HepG2 (cell line): ENCODE measurements at regions not wholly inside any gene's neighbourhood (a gene's known extent, or its start where the extent isn't known, plus 50 kb on each side); places are given as distances from the start of the nearest gene placed in this dataset.

Source experiments
- ATAC-seq: fragments of 200-7000 bp; cut with Tn5 transposase; 3 replicates; pipeline ENCODE4 v1.9.1; 2020; ENCODE audit warnings: mild to moderate bottlenecking, moderate library complexity
- BruUV-seq: library from RNA; stranded (reverse); fragments of 400-500 nt; replicated peaks from 2 replicates; lab custom pipeline; 2021; lab: Mats Ljungman, UMichigan
- CTCF ChIA-PET: fragments of 300-600 bp; formaldehyde crosslinking; extraction: SDS; loops from one replicate; lab custom pipeline; 2021; ENCODE audit warnings: low total read pairs, inconsistent platforms, low intra/inter-chr PET ratio; lab: Yijun Ruan, JAX
- POLR2A ChIA-PET: fragments of 350-600 bp; sonication (Branson Sonifier 250); formaldehyde crosslinking; loops from one replicate; lab custom pipeline; 2020; ENCODE audit warnings: antibody characterized with exemption, inconsistent platforms; lab: Yijun Ruan, JAX
- DNase-seq: peaks from one replicate; pipeline ENCODE4 v3.0.0-alpha.2; 2015; ENCODE audit warnings: low spot score
- FAIRE-seq: peaks from 3 replicates; lab custom pipeline; 2011; peaks lifted over from hg19 to GRCh38; lab: Jason Lieb, UNC
- H2AFZ ChIP-seq: one replicate; pipeline ENCODE4 v1.6.1; 2011; ENCODE audit warnings: low read length, inconsistent platforms
- H3K27ac ChIP-seq: fragments of 300-600 bp; 3 replicates; pipeline ENCODE4 v1.8.0; 2011; ENCODE audit warnings: mixed run types, mild to moderate bottlenecking, mixed read lengths, low read length, inconsistent platforms; ENCODE audit not compliant: insufficient read depth; ENCODE audit errors: extremely low read length
- H3K27me3 ChIP-seq, 2 experiments: fragments of 200-600 bp in 1 of 2; 2 replicates in 1 of 2; 3 replicates in 1 of 2; pipeline versions ENCODE4 v1.6.0 to v1.8.0; 2011; ENCODE audit warnings: low read length in 2 of 2, mild to moderate bottlenecking in 2 of 2, moderate library complexity in 2 of 2, inconsistent platforms in 1 of 2; ENCODE audit not compliant: insufficient read depth in 2 of 2, control insufficient read depth in 1 of 2
- H3K36me3 ChIP-seq, 2 experiments: fragments of 200-600 bp in 1 of 2; replicated peaks in 1 of 2; 2 replicates in 1 of 2; 3 replicates in 1 of 2; pipeline versions ENCODE4 v1.5.1 to v1.8.0; 2011; ENCODE audit warnings: low read length in 2 of 2, inconsistent platforms in 1 of 2; ENCODE audit not compliant: insufficient read depth in 2 of 2, control insufficient read depth in 1 of 2
- H3K4me1 ChIP-seq: 2 replicates; pipeline ENCODE4 v1.5.1; 2012; ENCODE audit warnings: low read length, inconsistent platforms; ENCODE audit not compliant: insufficient read depth
- H3K4me2 ChIP-seq: 2 replicates; pipeline ENCODE4 v1.6.0; 2011; ENCODE audit warnings: low read depth, low read length, inconsistent platforms
- H3K4me3 ChIP-seq, 3 experiments: fragments of 200-600 bp in 1 of 3; sonication (generic), shearing (Covaris generic) in 1 of 3; replicated peaks in 1 of 3; 2 replicates each; pipeline ENCODE4 v1.5.1; 2011 to 2016; ENCODE audit warnings: low read length in 3 of 3, inconsistent platforms in 2 of 3, low read depth in 2 of 3, mild to moderate bottlenecking in 2 of 3, control low read depth in 1 of 3, mixed read lengths in 1 of 3; ENCODE audit not compliant: insufficient read depth in 1 of 3
- H3K79me2 ChIP-seq: one replicate; pipeline ENCODE4 v1.6.1; 2011; ENCODE audit warnings: low read length, inconsistent platforms; ENCODE audit not compliant: insufficient read depth
- H3K9ac ChIP-seq: 2 replicates; pipeline ENCODE4 v1.6.0; 2011; ENCODE audit warnings: mild to moderate bottlenecking, low read depth, low read length, inconsistent platforms; ENCODE audit not compliant: insufficient read depth
- H3K9me3 ChIP-seq: 2 replicates; pipeline ENCODE4 v1.5.1; 2012; ENCODE audit warnings: mild to moderate bottlenecking, low read length
- H4K20me1 ChIP-seq: 2 replicates; pipeline ENCODE4 v1.6.0; 2011; ENCODE audit warnings: inconsistent platforms, mild to moderate bottlenecking, low read length, moderate library complexity; ENCODE audit not compliant: insufficient read depth
- HOXA7 ChIP-seq: sonication (generic); formaldehyde crosslinking; IDR thresholded peaks from 2 replicates; pipeline ENCODE4 v1.8.1; 2022; ENCODE audit warnings: mild to moderate bottlenecking, missing genetic modification reagents, moderate library complexity
- IKZF4 ChIP-seq: sonication (generic); formaldehyde crosslinking; IDR thresholded peaks from 2 replicates; pipeline ENCODE4 v1.5.1; 2020; ENCODE audit warnings: borderline replicate concordance, mild to moderate bottlenecking, low read depth, missing genetic modification reagents; ENCODE audit errors: not compliant biosample characterization
- KDM4B ChIP-seq: sonication (generic); formaldehyde crosslinking; IDR thresholded peaks from 2 replicates; pipeline ENCODE4 v1.4.0; 2020; ENCODE audit warnings: missing genetic modification reagents
- RARA ChIP-seq: IDR thresholded peaks from 2 replicates; pipeline ENCODE4 v1.6.1; 2016; ENCODE audit warnings: missing genetic modification reagents, missing compliant biosample characterization
- SATB2 ChIP-seq: sonication (generic); formaldehyde crosslinking; IDR thresholded peaks from 2 replicates; pipeline ENCODE4 v1.5.0; 2020; ENCODE audit warnings: missing genetic modification reagents
- SIN3A ChIP-seq: IDR thresholded peaks from 2 replicates; pipeline ENCODE4 v1.6.1; 2011; ENCODE audit warnings: low read depth, mild to moderate bottlenecking, control low read depth, low read length, borderline replicate concordance
- YEATS4 ChIP-seq: sonication (generic); formaldehyde crosslinking; IDR thresholded peaks from 2 replicates; pipeline ENCODE4 v1.4.0; 2020; ENCODE audit warnings: missing genetic modification reagents, borderline replicate concordance
- WGBS: methylation state at CpG from one replicate; pipeline ENCODE4 v1.1.6; 2017; ENCODE audit warnings: low lambda C conversion rate; 5-methylcytosine and 5-hydroxymethylcytosine counted together
- in situ Hi-C: cut with HindIII; loops from 2 replicates; pipeline ENCODE4 v1.10.0; 2017; ENCODE audit warnings: low pct_unique_long_range_greater_than_20kb; ENCODE audit not compliant: extremely low pct_ligation_motif_present
- intact Hi-C: fragments of 100-400 bp; cut with micrococcal nuclease; formaldehyde crosslinking; loops from one replicate; pipeline ENCODE4 v1.10.0; 2022; ENCODE audit not compliant: unreplicated experiment
- TF ChIP-seq, protein P1 (sequence below): IDR thresholded peaks from 2 replicates; pipeline ENCODE4 v1.6.1; 2012; ENCODE audit warnings: low read length, improper control_type of control experiment
- TF ChIP-seq, protein P2 (sequence below): sonication (generic); formaldehyde crosslinking; IDR thresholded peaks from 2 replicates; pipeline ENCODE4 v1.4.0; 2020; ENCODE audit warnings: missing genetic modification reagents
- TF ChIP-seq, protein P3 (sequence below): fragments of 450-650 bp; IDR thresholded peaks from 2 replicates; pipeline ENCODE4 v1.6.1; 2016
- TF ChIP-seq, protein P4 (sequence below): sonication (generic); formaldehyde crosslinking; IDR thresholded peaks from 2 replicates; pipeline ENCODE4 v1.5.0; 2020; ENCODE audit warnings: mild to moderate bottlenecking, missing genetic modification reagents, borderline replicate concordance

DNA sequence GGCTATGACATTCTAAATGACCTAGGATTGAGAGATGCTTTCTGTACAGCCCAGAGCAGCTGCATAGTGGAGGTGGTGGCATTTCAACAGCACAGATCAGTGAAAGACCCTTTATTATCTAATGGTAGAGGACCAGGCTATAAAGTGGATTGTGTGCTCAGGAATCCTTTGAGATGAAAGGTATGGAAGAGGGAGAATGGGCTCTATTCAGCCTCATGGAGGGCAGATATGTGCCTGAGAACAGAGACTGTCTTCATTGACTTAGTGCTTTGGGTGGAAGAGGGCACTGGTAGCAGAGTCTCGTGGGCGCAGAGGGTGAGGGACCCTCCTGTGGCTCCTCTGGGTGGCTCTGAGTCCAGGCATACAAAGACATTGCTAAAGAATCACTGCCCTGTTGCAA, 130.0 kb upstream of the SLC24A5 start (continued):
- TF ChIP-seq, protein P1, sequence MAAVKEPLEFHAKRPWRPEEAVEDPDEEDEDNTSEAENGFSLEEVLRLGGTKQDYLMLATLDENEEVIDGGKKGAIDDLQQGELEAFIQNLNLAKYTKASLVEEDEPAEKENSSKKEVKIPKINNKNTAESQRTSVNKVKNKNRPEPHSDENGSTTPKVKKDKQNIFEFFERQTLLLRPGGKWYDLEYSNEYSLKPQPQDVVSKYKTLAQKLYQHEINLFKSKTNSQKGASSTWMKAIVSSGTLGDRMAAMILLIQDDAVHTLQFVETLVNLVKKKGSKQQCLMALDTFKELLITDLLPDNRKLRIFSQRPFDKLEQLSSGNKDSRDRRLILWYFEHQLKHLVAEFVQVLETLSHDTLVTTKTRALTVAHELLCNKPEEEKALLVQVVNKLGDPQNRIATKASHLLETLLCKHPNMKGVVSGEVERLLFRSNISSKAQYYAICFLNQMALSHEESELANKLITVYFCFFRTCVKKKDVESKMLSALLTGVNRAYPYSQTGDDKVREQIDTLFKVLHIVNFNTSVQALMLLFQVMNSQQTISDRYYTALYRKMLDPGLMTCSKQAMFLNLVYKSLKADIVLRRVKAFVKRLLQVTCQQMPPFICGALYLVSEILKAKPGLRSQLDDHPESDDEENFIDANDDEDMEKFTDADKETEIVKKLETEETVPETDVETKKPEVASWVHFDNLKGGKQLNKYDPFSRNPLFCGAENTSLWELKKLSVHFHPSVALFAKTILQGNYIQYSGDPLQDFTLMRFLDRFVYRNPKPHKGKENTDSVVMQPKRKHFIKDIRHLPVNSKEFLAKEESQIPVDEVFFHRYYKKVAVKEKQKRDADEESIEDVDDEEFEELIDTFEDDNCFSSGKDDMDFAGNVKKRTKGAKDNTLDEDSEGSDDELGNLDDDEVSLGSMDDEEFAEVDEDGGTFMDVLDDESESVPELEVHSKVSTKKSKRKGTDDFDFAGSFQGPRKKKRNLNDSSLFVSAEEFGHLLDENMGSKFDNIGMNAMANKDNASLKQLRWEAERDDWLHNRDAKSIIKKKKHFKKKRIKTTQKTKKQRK, result no peak
- TF ChIP-seq SIN3A (no peak), YEATS4 (CRISPR knock-in tag) (no peak), SATB2 (no peak)
- TF ChIP-seq, protein P2, sequence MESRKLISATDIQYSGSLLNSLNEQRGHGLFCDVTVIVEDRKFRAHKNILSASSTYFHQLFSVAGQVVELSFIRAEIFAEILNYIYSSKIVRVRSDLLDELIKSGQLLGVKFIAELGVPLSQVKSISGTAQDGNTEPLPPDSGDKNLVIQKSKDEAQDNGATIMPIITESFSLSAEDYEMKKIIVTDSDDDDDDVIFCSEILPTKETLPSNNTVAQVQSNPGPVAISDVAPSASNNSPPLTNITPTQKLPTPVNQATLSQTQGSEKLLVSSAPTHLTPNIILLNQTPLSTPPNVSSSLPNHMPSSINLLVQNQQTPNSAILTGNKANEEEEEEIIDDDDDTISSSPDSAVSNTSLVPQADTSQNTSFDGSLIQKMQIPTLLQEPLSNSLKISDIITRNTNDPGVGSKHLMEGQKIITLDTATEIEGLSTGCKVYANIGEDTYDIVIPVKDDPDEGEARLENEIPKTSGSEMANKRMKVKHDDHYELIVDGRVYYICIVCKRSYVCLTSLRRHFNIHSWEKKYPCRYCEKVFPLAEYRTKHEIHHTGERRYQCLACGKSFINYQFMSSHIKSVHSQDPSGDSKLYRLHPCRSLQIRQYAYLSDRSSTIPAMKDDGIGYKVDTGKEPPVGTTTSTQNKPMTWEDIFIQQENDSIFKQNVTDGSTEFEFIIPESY, result no peak

DNA sequence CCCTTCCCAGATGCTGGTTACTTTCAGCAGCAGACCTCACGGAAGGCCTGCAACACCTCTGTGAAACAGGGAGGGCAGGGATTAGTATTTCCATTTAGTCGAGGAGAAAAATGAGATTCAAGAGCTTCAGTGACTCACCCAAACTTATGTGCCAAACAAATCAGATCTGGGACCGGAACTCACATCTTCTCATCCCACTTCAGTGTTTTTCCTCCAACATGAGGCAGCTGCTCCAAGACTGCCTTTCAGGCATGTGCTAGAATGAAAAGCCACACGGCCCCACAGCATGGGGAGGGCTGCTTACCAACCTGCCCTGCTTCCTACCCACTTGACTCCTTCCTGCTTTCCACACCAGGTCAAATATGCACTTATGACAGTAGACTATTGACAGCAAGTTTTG, 129.4 kb upstream of the SLC24A5 start:
- Histone ChIP-seq H2AFZ (no peak overlapping the region), H3K27ac (no peak overlapping the region), H3K4me1 (no peaks in the 10 kb centered on the region), H3K79me2 (no peaks in the 10 kb centered on the region), H3K36me3 (no peaks in the 10 kb centered on the region), H3K4me2 (no peak overlapping the region), H3K27me3 (no peaks in the 10 kb centered on the region), H4K20me1 (no peaks in the 10 kb centered on the region), H3K9ac (no peak overlapping the region), H3K9me3 (no peaks in the 10 kb centered on the region), H3K4me3 (no peak overlapping the region)
- ChIA-PET POLR2A (no interaction called here), CTCF (no interaction called here)
- ATAC-seq (no peak), DNase-seq (no peak), FAIRE-seq (no peak)
- in situ Hi-C loops, result no loop called here
- WGBS, result 10% methylated on average over 2 of the region's 4 CpGs
- no TSS peak for BruUV-seq
- no peak for TF ChIP-seq HOXA7 (CRISPR knock-in tag)
- TF ChIP-seq IKZF4 (CRISPR knock-in tag), result no peak
- no peak for TF ChIP-seq RARA (CRISPR knock-in tag)
- TF ChIP-seq, protein P3, sequence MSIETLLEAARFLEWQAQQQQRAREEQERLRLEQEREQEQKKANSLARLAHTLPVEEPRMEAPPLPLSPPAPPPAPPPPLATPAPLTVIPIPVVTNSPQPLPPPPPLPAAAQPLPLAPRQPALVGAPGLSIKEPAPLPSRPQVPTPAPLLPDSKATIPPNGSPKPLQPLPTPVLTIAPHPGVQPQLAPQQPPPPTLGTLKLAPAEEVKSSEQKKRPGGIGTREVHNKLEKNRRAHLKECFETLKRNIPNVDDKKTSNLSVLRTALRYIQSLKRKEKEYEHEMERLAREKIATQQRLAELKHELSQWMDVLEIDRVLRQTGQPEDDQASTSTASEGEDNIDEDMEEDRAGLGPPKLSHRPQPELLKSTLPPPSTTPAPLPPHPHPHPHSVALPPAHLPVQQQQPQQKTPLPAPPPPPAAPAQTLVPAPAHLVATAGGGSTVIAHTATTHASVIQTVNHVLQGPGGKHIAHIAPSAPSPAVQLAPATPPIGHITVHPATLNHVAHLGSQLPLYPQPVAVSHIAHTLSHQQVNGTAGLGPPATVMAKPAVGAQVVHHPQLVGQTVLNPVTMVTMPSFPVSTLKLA, result peak; percentile 58; the same call in 1 of the 2 replicates
- no peak for TF ChIP-seq KDM4B
- TF ChIP-seq, protein P4, sequence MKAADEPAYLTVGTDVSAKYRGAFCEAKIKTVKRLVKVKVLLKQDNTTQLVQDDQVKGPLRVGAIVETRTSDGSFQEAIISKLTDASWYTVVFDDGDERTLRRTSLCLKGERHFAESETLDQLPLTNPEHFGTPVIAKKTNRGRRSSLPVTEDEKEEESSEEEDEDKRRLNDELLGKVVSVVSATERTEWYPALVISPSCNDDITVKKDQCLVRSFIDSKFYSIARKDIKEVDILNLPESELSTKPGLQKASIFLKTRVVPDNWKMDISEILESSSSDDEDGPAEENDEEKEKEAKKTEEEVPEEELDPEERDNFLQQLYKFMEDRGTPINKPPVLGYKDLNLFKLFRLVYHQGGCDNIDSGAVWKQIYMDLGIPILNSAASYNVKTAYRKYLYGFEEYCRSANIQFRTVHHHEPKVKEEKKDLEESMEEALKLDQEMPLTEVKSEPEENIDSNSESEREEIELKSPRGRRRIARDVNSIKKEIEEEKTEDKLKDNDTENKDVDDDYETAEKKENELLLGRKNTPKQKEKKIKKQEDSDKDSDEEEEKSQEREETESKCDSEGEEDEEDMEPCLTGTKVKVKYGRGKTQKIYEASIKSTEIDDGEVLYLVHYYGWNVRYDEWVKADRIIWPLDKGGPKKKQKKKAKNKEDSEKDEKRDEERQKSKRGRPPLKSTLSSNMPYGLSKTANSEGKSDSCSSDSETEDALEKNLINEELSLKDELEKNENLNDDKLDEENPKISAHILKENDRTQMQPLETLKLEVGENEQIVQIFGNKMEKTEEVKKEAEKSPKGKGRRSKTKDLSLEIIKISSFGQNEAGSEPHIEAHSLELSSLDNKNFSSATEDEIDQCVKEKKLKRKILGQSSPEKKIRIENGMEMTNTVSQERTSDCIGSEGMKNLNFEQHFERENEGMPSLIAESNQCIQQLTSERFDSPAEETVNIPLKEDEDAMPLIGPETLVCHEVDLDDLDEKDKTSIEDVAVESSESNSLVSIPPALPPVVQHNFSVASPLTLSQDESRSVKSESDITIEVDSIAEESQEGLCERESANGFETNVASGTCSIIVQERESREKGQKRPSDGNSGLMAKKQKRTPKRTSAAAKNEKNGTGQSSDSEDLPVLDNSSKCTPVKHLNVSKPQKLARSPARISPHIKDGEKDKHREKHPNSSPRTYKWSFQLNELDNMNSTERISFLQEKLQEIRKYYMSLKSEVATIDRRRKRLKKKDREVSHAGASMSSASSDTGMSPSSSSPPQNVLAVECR (CRISPR knock-in tag), result no peak
- intact Hi-C loops, result no loop called here
